Omental fat pad (tissue), 3 donors: ENCODE measurements at regions not wholly inside any gene's neighbourhood (a gene's known extent, or its start where the extent isn't known, plus 50 kb on each side); places are given as distances from the start of the nearest gene placed in this dataset.
"Not testable (repeated sequence)": the region's sequence is repeated elsewhere in the genome, so short reads cannot be mapped to it uniquely, and the experiment has no call there.

Source experiments
- ATAC-seq: fragments of 150-250 bp; one replicate; pipeline ENCODE4 v1.9.1; 2016; ENCODE audit warnings: mild to moderate bottlenecking, moderate library complexity; ENCODE audit not compliant: low FRiP score
- DNase-seq: peaks from one replicate; pipeline ENCODE4 v3.0.0-alpha.2; 2019; ENCODE audit warnings: low spot score
- TF ChIP-seq, protein P1 (sequence below), 3 donors: fragments of 450-650 bp; IDR thresholded peaks; one replicate each; pipeline ENCODE4 v1.5.1; 2016 to 2017; ENCODE audit warnings: antibody characterized with exemption in 3 of 3, mild to moderate bottlenecking in 3 of 3, moderate library complexity in 2 of 3

DNA sequence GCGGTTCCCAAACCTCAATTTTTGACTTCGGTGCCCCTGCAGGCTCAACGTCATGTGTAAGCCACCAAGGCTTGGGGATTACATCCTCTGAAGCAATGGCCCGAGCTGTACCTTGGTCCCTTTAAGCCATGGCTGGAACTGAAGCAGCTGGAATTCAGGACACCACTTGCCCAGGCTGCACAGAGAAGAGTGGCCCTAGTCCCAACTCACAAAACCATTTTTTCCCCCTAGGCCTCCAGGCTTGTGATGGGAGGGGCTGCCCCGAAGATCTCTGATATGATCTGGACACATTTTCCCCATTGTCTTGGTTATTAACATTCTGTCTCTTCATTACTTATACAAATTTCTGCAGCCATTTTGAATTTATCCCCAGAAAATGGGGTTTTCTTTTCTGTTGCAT is 233.3 kb upstream of the ADGRL4 start:
- DNase-seq (no peak), ATAC-seq (no peak)
- TF ChIP-seq, protein P1, sequence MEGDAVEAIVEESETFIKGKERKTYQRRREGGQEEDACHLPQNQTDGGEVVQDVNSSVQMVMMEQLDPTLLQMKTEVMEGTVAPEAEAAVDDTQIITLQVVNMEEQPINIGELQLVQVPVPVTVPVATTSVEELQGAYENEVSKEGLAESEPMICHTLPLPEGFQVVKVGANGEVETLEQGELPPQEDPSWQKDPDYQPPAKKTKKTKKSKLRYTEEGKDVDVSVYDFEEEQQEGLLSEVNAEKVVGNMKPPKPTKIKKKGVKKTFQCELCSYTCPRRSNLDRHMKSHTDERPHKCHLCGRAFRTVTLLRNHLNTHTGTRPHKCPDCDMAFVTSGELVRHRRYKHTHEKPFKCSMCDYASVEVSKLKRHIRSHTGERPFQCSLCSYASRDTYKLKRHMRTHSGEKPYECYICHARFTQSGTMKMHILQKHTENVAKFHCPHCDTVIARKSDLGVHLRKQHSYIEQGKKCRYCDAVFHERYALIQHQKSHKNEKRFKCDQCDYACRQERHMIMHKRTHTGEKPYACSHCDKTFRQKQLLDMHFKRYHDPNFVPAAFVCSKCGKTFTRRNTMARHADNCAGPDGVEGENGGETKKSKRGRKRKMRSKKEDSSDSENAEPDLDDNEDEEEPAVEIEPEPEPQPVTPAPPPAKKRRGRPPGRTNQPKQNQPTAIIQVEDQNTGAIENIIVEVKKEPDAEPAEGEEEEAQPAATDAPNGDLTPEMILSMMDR (IDR thresholded peaks at IDR 0.05): no peak

- DNase-seq: no peak
- TF ChIP-seq, protein P1 (IDR thresholded peaks at IDR 0.05): no peak
- no peak for ATAC-seq
Observed at GRCh38 chr1:79235301-79236002, 228.9 kb upstream of the ADGRL4 start.

- DNase-seq (no peak), ATAC-seq (no peak)
- TF ChIP-seq, protein P1 (IDR thresholded peaks at IDR 0.05): no peak
Observed at GRCh38 chr1:79232818-79233217, 226.3 kb upstream of the ADGRL4 start.

GRCh38 chr1:79230751-79231150 is 224.2 kb upstream of the ADGRL4 start:
- DNase-seq, ATAC-seq: not testable (repeated sequence)

DNA sequence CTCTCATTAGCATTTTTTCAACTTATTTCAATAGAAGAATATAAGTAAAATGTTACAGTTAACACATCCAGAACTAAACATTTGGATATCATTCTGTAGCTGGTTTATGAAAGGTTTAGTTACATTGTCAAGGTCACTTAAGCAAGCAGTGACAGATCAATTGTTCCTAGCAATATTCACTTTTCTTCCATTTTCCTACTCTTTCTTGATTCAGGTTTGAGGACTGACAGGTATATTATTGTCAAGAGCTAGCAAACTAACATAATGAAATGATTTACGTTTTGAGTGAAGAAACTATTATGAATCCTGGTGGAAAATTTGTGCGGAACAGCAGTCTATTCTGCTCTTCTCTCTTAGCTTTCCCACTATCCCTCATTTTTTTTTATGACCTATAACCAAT is 220.4 kb upstream of the ADGRL4 start:
- no peak for DNase-seq
- ATAC-seq: no peak
- TF ChIP-seq, protein P1 (IDR thresholded peaks at IDR 0.05): no peak

GRCh38 chr1:79224537-79224936 is 218.0 kb upstream of the ADGRL4 start:
- ATAC-seq (no peak), DNase-seq (no peak)
- TF ChIP-seq, protein P1 (IDR thresholded peaks at IDR 0.05): no peak

GRCh38 chr1:79220509-79220908 is 214.0 kb upstream of the ADGRL4 start:
- ATAC-seq: no peak
- DNase-seq: no peak
- TF ChIP-seq, protein P1 (IDR thresholded peaks at IDR 0.05): no peak
